ENCODE measurements at regions not wholly inside any gene's neighbourhood (a gene's known extent, or its start where the extent isn't known, plus 50 kb on each side); places are given as distances from the start of the nearest gene placed in this dataset.

DNA sequence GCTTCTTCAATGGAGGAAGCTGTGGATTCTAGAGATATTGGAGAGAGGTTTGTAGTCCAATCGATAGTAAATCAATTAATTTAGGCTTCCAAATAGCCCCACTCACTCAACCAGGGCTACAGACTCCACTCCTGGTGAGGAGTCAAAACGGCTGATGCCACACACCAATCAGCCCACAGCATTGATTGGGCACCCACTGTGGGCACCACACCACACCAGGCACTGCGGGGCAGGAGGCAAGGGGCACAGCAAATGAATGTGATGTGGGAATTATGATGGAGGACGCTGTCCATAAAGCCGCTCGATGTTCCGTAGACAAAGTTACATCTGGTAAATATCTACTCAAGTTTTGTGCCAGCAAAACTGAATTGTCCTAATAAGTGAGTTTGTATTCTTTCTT is 547.3 kb upstream of the CADM1 start:
- Histone ChIP-seq H3K9me3 (ENCODE audit: control insufficient read depth, insufficient read depth, low read depth, low read length) (no peaks in the 10 kb centered on the region), H3K27ac (ENCODE audit: low read length) (no peak overlapping the region), H3K27me3 (ENCODE audit: control insufficient read depth, insufficient read depth, low read length) (peaks cover 16% of the 10 kb centered on the region), H3K4me1 (ENCODE audit: control insufficient read depth, insufficient read depth, low read length) (no peaks in the 10 kb centered on the region), H3K4me3 (ENCODE audit: low read depth in 2 of 2, low read length in 2 of 2) (no peak overlapping the region), H3K36me3 (ENCODE audit: control insufficient read depth, insufficient read depth, low read length) (no peaks in the 10 kb centered on the region)
- in situ Hi-C loops (cut with HindIII; ENCODE audit: low pct_unique_long_range_greater_than_20kb, low sequenced_read_pairs) (no loop called here), intact Hi-C loops (cut with micrococcal nuclease; ENCODE audit: unreplicated experiment) (no loop called here)
- no TSS peak for BruUV-seq (replicated peaks)
- TF ChIP-seq, protein P1, sequence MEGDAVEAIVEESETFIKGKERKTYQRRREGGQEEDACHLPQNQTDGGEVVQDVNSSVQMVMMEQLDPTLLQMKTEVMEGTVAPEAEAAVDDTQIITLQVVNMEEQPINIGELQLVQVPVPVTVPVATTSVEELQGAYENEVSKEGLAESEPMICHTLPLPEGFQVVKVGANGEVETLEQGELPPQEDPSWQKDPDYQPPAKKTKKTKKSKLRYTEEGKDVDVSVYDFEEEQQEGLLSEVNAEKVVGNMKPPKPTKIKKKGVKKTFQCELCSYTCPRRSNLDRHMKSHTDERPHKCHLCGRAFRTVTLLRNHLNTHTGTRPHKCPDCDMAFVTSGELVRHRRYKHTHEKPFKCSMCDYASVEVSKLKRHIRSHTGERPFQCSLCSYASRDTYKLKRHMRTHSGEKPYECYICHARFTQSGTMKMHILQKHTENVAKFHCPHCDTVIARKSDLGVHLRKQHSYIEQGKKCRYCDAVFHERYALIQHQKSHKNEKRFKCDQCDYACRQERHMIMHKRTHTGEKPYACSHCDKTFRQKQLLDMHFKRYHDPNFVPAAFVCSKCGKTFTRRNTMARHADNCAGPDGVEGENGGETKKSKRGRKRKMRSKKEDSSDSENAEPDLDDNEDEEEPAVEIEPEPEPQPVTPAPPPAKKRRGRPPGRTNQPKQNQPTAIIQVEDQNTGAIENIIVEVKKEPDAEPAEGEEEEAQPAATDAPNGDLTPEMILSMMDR (IDR thresholded peaks at IDR 0.05), result no peak
- TF ChIP-seq TCF7L2 (IDR thresholded peaks at IDR 0.05; ENCODE audit: low read depth, low read length), result no peak
- TF ChIP-seq SIN3A (IDR thresholded peaks at IDR 0.05; ENCODE audit: borderline replicate concordance, insufficient read depth, low read depth, low read length), result no peak
- TF ChIP-seq REST (IDR thresholded peaks at IDR 0.05; ENCODE audit: insufficient read depth in 1 of 2, low read depth in 2 of 2, low read length in 1 of 2), result no peak
- TF ChIP-seq POLR2AphosphoS5 (IDR thresholded peaks at IDR 0.05; ENCODE audit: low read depth, low read length), result no peak
- ChIA-PET CTCF (no interaction called here), POLR2A (no interaction called here)
- DNase-seq (ENCODE audit: low read depth, low spot score) (no peak), ATAC-seq (no peak)

GRCh38 chr11:116049383-116049782 is 545.2 kb upstream of the CADM1 start:
- TF ChIP-seq SIN3A (IDR thresholded peaks at IDR 0.05; ENCODE audit: borderline replicate concordance, insufficient read depth, low read depth, low read length) (no peak), TCF7L2 (IDR thresholded peaks at IDR 0.05; ENCODE audit: low read depth, low read length) (no peak), POLR2AphosphoS5 (IDR thresholded peaks at IDR 0.05; ENCODE audit: low read depth, low read length) (no peak)
- in situ Hi-C loops (cut with HindIII; ENCODE audit: low pct_unique_long_range_greater_than_20kb, low sequenced_read_pairs) (no loop called here), intact Hi-C loops (cut with micrococcal nuclease; ENCODE audit: unreplicated experiment) (no loop called here)
- POLR2A ChIA-PET, result no interaction called here
- Histone ChIP-seq H3K4me1 (ENCODE audit: control insufficient read depth, insufficient read depth, low read length) (no peaks in the 10 kb centered on the region), H3K9me3 (ENCODE audit: control insufficient read depth, insufficient read depth, low read depth, low read length) (no peaks in the 10 kb centered on the region), H3K4me3 (ENCODE audit: low read depth in 2 of 2, low read length in 2 of 2) (no peak overlapping the region), H3K27me3 (ENCODE audit: control insufficient read depth, insufficient read depth, low read length) (peaks cover 6% of the 10 kb centered on the region), H3K27ac (ENCODE audit: low read length) (no peak overlapping the region), H3K36me3 (ENCODE audit: control insufficient read depth, insufficient read depth, low read length) (no peaks in the 10 kb centered on the region)
- CTCF ChIA-PET, result no interaction called here
- no peak for DNase-seq (ENCODE audit: low read depth, low spot score)
- no peak for ATAC-seq
- no TSS peak for BruUV-seq (replicated peaks)

GRCh38 chr11:116046127-116046526 is 541.9 kb upstream of the CADM1 start:
- no peak for TF ChIP-seq POLR2AphosphoS5 (IDR thresholded peaks at IDR 0.05; ENCODE audit: low read depth, low read length)
- no peak for TF ChIP-seq REST (IDR thresholded peaks at IDR 0.05; ENCODE audit: insufficient read depth in 1 of 2, low read depth in 2 of 2, low read length in 1 of 2)
- TF ChIP-seq, protein P1 (IDR thresholded peaks at IDR 0.05), result no peak
- TF ChIP-seq TCF7L2 (IDR thresholded peaks at IDR 0.05; ENCODE audit: low read depth, low read length), result no peak
- TF ChIP-seq SIN3A (IDR thresholded peaks at IDR 0.05; ENCODE audit: borderline replicate concordance, insufficient read depth, low read depth, low read length), result no peak
- ATAC-seq (no peak), DNase-seq (ENCODE audit: low read depth, low spot score) (no peak)
- in situ Hi-C loops (cut with HindIII; ENCODE audit: low pct_unique_long_range_greater_than_20kb, low sequenced_read_pairs) (no loop called here), intact Hi-C loops (cut with micrococcal nuclease; ENCODE audit: unreplicated experiment) (no loop called here)
- H3K27me3 ChIP-seq (ENCODE audit: control insufficient read depth, insufficient read depth, low read length), result peaks cover 2% of the 10 kb centered on the region; the same call in 1 of the 2 replicates
- POLR2A ChIA-PET, result no interaction called here
- H3K9me3 ChIP-seq (ENCODE audit: control insufficient read depth, insufficient read depth, low read depth, low read length), result no peaks in the 10 kb centered on the region
- CTCF ChIA-PET, result no interaction called here
- H3K4me3 ChIP-seq (ENCODE audit: low read depth in 2 of 2, low read length in 2 of 2), result no peak overlapping the region
- no peaks in the 10 kb centered on the region for H3K4me1 ChIP-seq (ENCODE audit: control insufficient read depth, insufficient read depth, low read length)
- no TSS peak for BruUV-seq (replicated peaks)
- H3K27ac ChIP-seq (ENCODE audit: low read length), result no peak overlapping the region
- H3K36me3 ChIP-seq (ENCODE audit: control insufficient read depth, insufficient read depth, low read length), result no peaks in the 10 kb centered on the region
